ENCODE measurements at regions not wholly inside any gene's neighbourhood (a gene's known extent, or its start where the extent isn't known, plus 50 kb on each side); places are given as distances from the start of the nearest gene placed in this dataset.

DNA sequence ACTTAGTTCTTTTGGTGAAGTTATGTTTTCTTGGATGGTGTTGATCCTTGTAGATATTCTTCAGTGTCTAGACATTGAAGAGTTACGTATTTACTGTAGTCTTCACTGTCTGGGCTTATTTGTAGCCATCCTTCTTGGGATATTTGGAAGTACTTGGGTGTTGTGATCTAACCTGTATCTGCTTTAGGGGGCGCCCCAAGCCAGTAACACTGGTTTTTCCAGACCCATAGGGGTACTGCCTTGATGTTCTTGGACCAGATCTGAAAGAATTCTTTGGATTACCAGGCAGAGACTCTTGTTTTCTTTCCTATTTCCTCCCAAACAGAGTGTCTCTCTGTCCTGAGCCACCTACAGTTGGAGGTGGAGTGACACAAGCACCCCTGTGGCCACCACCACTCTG lies 309.1 kb upstream of the IMPG1 start:
- Histone ChIP-seq H3K36me3 (no peaks in the 10 kb centered on the region), H3K4me3 (no peak overlapping the region), H3K27me3 (no peaks in the 10 kb centered on the region), H3K9me3 (no peaks in the 10 kb centered on the region), H3K4me1 (no peaks in the 10 kb centered on the region), H3K27ac (no peak overlapping the region)
- TF ChIP-seq, protein P1, sequence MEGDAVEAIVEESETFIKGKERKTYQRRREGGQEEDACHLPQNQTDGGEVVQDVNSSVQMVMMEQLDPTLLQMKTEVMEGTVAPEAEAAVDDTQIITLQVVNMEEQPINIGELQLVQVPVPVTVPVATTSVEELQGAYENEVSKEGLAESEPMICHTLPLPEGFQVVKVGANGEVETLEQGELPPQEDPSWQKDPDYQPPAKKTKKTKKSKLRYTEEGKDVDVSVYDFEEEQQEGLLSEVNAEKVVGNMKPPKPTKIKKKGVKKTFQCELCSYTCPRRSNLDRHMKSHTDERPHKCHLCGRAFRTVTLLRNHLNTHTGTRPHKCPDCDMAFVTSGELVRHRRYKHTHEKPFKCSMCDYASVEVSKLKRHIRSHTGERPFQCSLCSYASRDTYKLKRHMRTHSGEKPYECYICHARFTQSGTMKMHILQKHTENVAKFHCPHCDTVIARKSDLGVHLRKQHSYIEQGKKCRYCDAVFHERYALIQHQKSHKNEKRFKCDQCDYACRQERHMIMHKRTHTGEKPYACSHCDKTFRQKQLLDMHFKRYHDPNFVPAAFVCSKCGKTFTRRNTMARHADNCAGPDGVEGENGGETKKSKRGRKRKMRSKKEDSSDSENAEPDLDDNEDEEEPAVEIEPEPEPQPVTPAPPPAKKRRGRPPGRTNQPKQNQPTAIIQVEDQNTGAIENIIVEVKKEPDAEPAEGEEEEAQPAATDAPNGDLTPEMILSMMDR (IDR thresholded peaks at IDR 0.05), result no peak
- DNase-seq (no peak), ATAC-seq (no peak)
- intact Hi-C loops (cut with DNase I), result no loop called here

DNA sequence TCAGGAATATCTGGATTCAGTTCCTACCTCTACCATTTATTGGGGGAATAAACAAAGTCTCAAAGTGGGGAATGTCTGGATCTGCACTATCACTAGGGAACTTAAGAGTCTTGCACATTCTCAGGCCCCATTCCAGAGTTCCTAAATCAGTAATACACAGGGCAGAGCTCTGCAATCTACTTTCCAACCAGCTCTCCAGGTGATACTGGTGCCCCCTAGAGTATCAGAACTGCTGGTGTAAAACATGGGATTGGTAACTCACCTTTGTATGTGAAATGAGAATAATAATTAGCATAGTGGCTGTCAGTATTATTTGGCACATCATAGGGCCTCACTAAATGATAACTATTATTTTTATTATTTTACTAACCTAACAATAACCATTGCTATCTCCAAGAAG lies 278.8 kb upstream of the IMPG1 start:
- DNase-seq (no peak), ATAC-seq (peak; percentile 51)
- Histone ChIP-seq H3K4me1 (no peaks in the 10 kb centered on the region), H3K9me3 (no peaks in the 10 kb centered on the region), H3K27me3 (no peaks in the 10 kb centered on the region), H3K4me3 (no peak overlapping the region), H3K36me3 (no peaks in the 10 kb centered on the region), H3K27ac (no peak overlapping the region)
- TF ChIP-seq, protein P1 (IDR thresholded peaks at IDR 0.05), result no peak
- intact Hi-C loops (cut with DNase I), result no loop called here

DNA sequence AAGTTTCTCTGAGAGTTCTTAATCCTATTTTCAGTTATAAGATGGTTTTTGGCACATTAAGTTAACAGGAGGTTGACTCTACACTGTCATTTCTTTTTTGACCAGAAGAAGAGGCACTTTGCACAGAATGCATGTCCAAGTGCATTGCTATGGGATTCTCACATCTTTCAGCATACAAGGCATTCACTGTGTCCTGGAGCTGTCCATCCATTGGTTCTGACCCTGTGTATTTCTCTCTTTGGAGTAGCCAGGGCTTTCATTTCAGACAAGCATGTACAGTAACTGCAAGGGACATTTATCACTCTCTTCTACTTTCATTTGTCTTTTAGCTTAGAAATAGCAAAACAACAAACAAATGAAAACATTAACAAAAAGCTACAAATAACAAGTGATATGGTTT lies 275.1 kb upstream of the IMPG1 start:
- intact Hi-C loops (cut with DNase I), result no loop called here
- H3K4me1 ChIP-seq, result no peaks in the 10 kb centered on the region
- ATAC-seq (no peak), DNase-seq (no peak)
- no peaks in the 10 kb centered on the region for H3K27me3 ChIP-seq
- no peaks in the 10 kb centered on the region for H3K9me3 ChIP-seq
- TF ChIP-seq, protein P1 (IDR thresholded peaks at IDR 0.05), result no peak
- H3K27ac ChIP-seq, result no peak overlapping the region
- H3K36me3 ChIP-seq, result no peaks in the 10 kb centered on the region
- H3K4me3 ChIP-seq, result no peak overlapping the region

DNA sequence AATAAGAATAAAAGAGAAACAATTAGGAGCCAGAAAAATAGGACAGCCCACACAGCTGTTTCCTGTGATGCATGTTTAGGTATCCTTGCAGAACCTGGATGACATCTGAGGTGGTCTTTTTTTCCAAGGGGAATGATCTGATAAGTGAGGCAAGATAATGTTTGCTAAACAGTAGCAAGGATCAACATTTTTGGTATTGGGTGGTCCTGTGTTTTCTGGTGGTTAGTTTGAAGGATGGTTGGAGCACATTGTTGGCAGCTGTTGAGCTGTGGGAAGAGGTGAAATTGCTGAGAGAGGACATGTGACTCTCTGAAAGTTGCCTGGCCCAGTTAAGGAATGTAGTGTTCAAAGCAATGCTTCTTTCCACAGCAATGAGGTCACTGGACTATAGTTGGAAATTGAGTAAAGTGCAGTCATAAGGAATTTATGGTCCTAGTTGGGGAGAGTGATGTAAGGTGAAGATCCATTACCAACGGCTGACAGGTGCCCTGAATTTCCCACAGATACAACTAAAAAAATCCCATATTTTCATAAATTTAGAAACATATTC lies 270.2 kb upstream of the IMPG1 start:
- TF ChIP-seq, protein P1 (IDR thresholded peaks at IDR 0.05), result no peak
- H3K4me3 ChIP-seq, result no peak overlapping the region
- ATAC-seq (no peak), DNase-seq (no peak)
- intact Hi-C loops (cut with DNase I), result no loop called here
- H3K9me3 ChIP-seq, result no peaks in the 10 kb centered on the region
- no peaks in the 10 kb centered on the region for H3K36me3 ChIP-seq
- no peaks in the 10 kb centered on the region for H3K4me1 ChIP-seq
- H3K27me3 ChIP-seq, result no peaks in the 10 kb centered on the region
- H3K27ac ChIP-seq, result no peak overlapping the region

DNA sequence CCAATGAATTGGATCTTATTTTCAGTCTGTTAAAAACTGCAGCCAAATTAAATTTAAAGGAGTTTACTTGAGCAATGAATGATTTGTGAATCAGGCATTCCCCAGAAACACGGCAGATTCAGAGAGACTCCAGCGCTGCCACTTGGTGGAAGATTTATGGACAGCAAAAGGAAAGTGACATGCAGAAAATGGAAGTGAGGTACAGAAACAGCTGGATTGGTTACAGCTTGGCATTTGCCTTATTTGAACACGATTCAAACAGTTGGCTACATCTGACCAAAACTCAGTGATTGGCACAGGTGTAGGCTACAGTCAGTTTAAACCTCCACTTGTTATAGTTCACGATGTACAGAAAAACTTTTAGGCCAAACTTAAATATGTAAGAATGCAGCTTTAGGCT lies 257.6 kb upstream of the IMPG1 start:
- Histone ChIP-seq H3K27ac (no peak overlapping the region), H3K4me3 (no peak overlapping the region), H3K27me3 (no peaks in the 10 kb centered on the region), H3K9me3 (no peaks in the 10 kb centered on the region), H3K4me1 (no peaks in the 10 kb centered on the region), H3K36me3 (no peaks in the 10 kb centered on the region)
- no peak for ATAC-seq
- TF ChIP-seq, protein P1 (IDR thresholded peaks at IDR 0.05), result no peak
- no peak for DNase-seq
- intact Hi-C loops (cut with DNase I), result no loop called here

DNA sequence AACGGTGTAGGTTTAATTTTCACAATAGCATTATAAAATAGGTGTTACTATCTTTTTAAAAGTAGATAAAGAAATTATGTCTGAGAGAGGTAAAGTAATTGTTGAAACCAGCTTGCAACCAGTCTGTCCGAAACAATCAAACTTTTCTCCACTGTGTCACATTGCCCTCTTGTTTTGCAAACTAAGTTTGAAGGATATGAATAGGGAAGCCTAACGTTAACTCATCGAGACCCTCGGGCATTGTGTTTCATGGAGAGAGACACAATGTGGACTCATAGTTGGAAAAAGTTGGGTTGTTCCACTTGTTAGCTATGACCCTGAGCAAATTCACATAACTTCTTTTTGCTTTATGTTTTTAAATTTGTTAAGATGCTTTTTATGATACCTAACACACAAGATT lies 254.4 kb upstream of the IMPG1 start:
- Histone ChIP-seq H3K27ac (no peak overlapping the region), H3K4me3 (no peak overlapping the region), H3K4me1 (no peaks in the 10 kb centered on the region), H3K27me3 (no peaks in the 10 kb centered on the region), H3K36me3 (no peaks in the 10 kb centered on the region), H3K9me3 (no peaks in the 10 kb centered on the region)
- intact Hi-C loops (cut with DNase I), result no loop called here
- DNase-seq, result no peak
- ATAC-seq, result no peak
- TF ChIP-seq, protein P1 (IDR thresholded peaks at IDR 0.05), result no peak
